GM21528 (cell line): ENCODE measurements at regions not wholly inside any gene's neighbourhood (a gene's known extent, or its start where the extent isn't known, plus 50 kb on each side); places are given as distances from the start of the nearest gene placed in this dataset.
"Not testable (repeated sequence)": the region's sequence is repeated elsewhere in the genome, so short reads cannot be mapped to it uniquely, and the experiment has no call there.

Experiments
- ATAC-seq: cut with Tn5 transposase; IDR thresholded peaks from one replicate; pipeline ENCODE4 v1.9.1; 2021; ENCODE audit warnings: mild to moderate bottlenecking, moderate library complexity; ENCODE audit not compliant: unreplicated experiment, low FRiP score

DNA sequence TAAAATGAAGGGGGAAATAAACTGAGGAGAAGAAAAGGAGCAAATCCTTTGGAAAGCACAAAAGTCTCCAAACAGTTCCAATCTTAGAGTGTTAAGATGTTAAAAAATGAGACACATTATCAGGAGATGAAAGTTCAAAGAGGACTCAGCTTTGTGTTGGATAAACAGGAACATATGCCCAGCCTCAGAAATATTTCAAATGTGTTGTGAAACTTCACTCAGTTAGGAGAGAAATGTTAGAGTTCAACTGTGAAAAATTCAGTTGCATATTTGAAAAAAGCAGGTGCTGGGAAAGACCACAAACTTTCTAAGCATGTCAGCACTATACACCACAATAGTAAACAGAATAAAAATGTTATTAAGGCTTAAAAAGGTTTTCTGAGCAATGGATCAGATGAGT, 136.8 kb upstream of the PRKD1 start:
- no peak for ATAC-seq

GRCh38 chr14:30069536-30069935, 141.9 kb upstream of the PRKD1 start:
- no peak for ATAC-seq

- ATAC-seq: not testable (repeated sequence)
Measured at GRCh38 chr14:30072454-30072853, 144.8 kb upstream of the PRKD1 start.

- ATAC-seq: no peak
Measured at GRCh38 chr14:30077946-30078345, 150.3 kb upstream of the PRKD1 start.

- no peak for ATAC-seq
Measured at GRCh38 chr14:30078811-30079402, 151.3 kb upstream of the PRKD1 start.

- no peak for ATAC-seq
Measured at GRCh38 chr14:30082486-30082885, 154.8 kb upstream of the PRKD1 start.

DNA sequence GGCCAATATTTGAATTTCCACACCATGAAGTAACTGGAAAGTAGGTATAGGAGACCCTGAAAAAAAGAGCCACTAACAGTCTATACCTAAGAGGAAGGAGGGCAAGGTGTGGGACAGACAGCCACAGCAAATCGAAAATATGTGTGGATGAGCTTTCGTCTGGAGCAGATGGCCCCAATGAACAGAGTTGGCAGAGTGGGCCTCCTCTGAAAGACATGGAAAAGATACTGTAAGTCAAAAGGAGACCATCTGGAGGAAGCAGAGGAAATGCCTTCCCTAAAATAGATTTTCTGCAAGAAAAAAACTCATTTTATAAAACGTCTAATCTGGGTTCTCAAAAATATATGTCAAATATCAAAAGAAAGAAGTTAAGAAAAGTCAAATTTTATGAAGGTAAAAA, 157.2 kb upstream of the PRKD1 start:
- no peak for ATAC-seq

DNA sequence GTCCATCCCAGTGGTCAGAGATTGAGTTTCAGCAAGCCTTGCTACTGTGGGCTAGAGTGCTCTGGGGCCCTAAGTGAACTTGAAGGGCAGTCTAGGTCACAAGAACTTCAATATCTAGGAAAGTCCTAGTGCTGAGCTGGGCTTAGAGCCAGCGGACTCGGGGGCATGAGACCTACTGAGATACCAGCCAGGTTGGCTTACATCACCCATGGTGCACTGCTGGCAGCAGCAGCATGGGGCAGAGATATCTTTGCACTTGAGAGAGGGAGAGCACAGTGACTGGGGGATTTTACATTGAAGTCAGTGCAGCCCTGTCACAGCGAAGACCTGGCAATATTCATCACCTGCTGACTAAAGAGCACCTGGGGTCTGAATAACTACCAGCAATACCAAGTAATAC, 158.3 kb upstream of the PRKD1 start:
- no peak for ATAC-seq

DNA sequence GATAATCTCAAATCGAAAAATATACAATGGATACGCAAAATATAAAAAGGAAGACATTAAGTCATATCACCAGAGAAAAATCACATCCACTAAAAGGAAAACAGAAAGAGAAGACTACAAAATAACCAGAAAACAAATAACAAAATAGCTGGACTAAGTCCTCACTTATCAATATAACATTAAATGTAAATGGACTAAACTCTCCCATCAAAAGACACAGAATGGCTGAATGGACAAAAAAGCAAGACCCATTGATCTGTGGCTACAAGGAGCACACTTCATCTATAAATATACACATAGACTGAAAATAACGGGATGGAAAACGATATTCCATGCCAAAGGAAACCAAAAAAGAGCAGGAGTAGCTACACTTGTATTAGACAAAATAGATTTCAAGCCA, 161.0 kb upstream of the PRKD1 start:
- no peak for ATAC-seq

- ATAC-seq: no peak
Measured at GRCh38 chr14:30108975-30109700, 181.5 kb upstream of the PRKD1 start.

GRCh38 chr14:30114051-30114450, 186.4 kb upstream of the PRKD1 start:
- ATAC-seq: no peak

GRCh38 chr14:30115756-30116155, 188.1 kb upstream of the PRKD1 start:
- ATAC-seq: no peak

DNA sequence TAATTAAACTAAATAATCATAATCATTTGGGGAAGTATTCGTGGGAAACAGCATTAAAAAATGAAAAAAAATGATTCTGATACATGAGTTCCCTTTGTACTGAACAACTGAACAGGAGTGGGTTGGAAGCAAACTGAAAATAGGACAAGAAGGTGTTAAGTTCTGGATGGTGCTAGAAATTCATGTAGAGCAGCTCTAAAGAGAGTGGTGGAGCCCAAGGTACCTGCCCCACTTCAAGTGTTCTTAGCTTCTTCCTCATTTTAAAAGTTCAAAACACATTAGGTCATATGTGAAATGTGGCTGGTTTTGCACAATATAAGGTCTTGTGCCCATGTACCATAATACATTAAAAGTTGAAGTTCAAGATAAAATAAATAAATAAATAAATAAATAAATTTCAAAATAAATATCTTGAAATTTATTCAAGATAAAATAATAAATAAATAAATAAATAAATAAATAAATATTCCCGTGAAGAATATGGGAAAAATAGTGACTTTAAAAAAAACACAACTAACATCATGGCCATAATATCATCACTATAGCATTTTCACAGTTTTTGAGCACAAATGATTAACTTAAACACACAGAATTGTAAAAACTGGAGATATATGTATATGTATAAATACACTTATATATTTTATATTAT, 191.5 kb upstream of the PRKD1 start:
- ATAC-seq: no peak

- no peak for ATAC-seq
Measured at GRCh38 chr14:30125322-30125979, 197.8 kb upstream of the PRKD1 start.

- no peak for ATAC-seq
Measured at GRCh38 chr14:30129807-30130206, 202.2 kb upstream of the PRKD1 start.

- no peak for ATAC-seq
Measured at GRCh38 chr14:30131581-30132097, 204.0 kb upstream of the PRKD1 start.

- ATAC-seq: no peak
Measured at GRCh38 chr14:30132196-30132595, 204.5 kb upstream of the PRKD1 start.

GRCh38 chr14:30134936-30135335, 207.3 kb upstream of the PRKD1 start:
- ATAC-seq: no peak

- ATAC-seq: no peak
Measured at GRCh38 chr14:30138567-30138966, 210.9 kb upstream of the PRKD1 start.

GRCh38 chr14:30142216-30142615, 214.6 kb upstream of the PRKD1 start:
- no peak for ATAC-seq

DNA sequence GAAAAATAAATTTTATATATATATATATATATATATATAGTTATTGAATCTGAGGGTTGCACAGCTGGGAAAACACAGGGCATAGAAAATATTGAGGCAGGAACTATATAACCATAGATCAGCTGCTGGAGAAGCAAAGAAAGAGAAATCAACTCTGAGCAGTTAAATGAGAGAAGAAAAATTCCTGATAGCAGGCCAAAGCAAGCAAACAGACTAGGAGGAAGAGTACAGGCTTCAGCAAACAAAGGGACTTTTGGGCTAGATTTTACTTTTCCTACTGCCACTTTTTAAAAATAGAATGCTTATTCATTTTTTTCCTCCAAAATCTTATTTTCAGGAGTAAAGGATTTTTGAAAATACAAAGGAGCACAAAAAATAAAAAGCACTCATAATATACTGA, 216.0 kb upstream of the PRKD1 start:
- ATAC-seq: no peak
